DOHH2 (cell line): ENCODE measurements at regions not wholly inside any gene's neighbourhood (a gene's known extent, or its start where the extent isn't known, plus 50 kb on each side); places are given as distances from the start of the nearest gene placed in this dataset.

Source experiments
- CTCF ChIP-seq: fragments of 200-600 bp; sonication (generic); IDR thresholded peaks from one replicate; pipeline ENCODE4 v1.5.1; 2014; ENCODE audit warnings: antibody characterized with exemption, mild to moderate bottlenecking, low read depth, low read length; ENCODE audit not compliant: poor library complexity, severe bottlenecking
- EZH2phosphoT487 ChIP-seq: fragments of 200-600 bp; sonication (generic); IDR thresholded peaks from 2 replicates; pipeline ENCODE4 v1.6.1; 2017; ENCODE audit warnings: borderline replicate concordance, mild to moderate bottlenecking, antibody characterized with exemption, low read length, moderate library complexity, mixed read lengths

DNA sequence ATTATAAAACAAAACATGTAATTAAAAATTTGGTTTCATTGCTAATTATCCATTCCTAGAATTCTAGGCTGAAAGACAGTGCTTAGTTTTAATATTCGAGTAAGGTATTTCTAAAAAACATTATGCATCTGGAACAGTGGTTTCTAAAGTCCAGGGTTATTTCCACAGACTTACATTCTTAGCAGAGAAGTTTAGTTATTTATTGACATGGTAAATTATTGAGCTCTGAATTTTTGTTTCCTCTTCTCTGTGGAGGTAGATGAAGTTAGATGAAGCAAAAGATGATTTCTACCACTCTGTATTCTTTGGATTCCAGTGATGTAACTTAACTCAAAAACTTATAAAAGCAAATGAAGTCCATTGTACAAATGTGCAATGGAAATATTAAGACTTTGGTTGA is 709.4 kb downstream of the MRPL39 start:
- no peak for TF ChIP-seq CTCF
- TF ChIP-seq EZH2phosphoT487 = no peak
